ENCODE measurements at regions not wholly inside any gene's neighbourhood (a gene's known extent, or its start where the extent isn't known, plus 50 kb on each side); places are given as distances from the start of the nearest gene placed in this dataset.

- no peak overlapping the region for H3K4me3 ChIP-seq (ENCODE audit: low read depth, low read length)
- TF ChIP-seq, protein P1, sequence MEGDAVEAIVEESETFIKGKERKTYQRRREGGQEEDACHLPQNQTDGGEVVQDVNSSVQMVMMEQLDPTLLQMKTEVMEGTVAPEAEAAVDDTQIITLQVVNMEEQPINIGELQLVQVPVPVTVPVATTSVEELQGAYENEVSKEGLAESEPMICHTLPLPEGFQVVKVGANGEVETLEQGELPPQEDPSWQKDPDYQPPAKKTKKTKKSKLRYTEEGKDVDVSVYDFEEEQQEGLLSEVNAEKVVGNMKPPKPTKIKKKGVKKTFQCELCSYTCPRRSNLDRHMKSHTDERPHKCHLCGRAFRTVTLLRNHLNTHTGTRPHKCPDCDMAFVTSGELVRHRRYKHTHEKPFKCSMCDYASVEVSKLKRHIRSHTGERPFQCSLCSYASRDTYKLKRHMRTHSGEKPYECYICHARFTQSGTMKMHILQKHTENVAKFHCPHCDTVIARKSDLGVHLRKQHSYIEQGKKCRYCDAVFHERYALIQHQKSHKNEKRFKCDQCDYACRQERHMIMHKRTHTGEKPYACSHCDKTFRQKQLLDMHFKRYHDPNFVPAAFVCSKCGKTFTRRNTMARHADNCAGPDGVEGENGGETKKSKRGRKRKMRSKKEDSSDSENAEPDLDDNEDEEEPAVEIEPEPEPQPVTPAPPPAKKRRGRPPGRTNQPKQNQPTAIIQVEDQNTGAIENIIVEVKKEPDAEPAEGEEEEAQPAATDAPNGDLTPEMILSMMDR (IDR thresholded peaks at IDR 0.05; ENCODE audit: borderline replicate concordance, insufficient read depth, low read depth, low read length), result no peak
Measured at GRCh38 chr5:159402311-159402710, 72.0 kb upstream of the IL12B start.

GRCh38 chr5:159402856-159403255 lies 72.6 kb upstream of the IL12B start:
- H3K4me3 ChIP-seq (ENCODE audit: low read depth, low read length), result no peak overlapping the region
- TF ChIP-seq, protein P1 (IDR thresholded peaks at IDR 0.05; ENCODE audit: borderline replicate concordance, insufficient read depth, low read depth, low read length), result no peak

GRCh38 chr5:159403906-159404681 lies 73.8 kb upstream of the IL12B start:
- TF ChIP-seq, protein P1 (IDR thresholded peaks at IDR 0.05; ENCODE audit: borderline replicate concordance, insufficient read depth, low read depth, low read length), result no peak
- H3K4me3 ChIP-seq (ENCODE audit: low read depth, low read length), result no peak overlapping the region

GRCh38 chr5:159405611-159406031 lies 75.3 kb upstream of the IL12B start:
- no peak overlapping the region for H3K4me3 ChIP-seq (ENCODE audit: low read depth, low read length)
- TF ChIP-seq, protein P1 (IDR thresholded peaks at IDR 0.05; ENCODE audit: borderline replicate concordance, insufficient read depth, low read depth, low read length), result no peak

DNA sequence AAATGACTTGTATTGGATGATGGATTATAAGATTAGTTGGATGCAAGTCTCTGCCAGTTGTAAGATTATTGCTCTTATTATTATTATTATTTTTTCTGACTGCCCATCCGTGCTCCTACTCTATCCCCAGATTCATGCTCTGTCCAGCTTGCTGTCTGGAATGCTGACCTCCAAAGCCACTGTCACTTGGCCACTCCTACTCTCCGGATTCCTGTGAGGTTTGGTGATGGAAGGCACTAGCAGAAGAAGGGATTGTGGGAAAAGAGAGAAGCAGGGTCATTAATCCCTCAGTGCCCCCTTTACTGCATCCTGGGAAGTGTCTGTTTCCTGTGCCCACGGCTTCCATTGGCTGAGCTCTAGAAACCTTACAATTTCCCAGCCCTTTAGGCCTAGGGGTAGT lies 76.3 kb upstream of the IL12B start:
- H3K4me3 ChIP-seq (ENCODE audit: low read depth, low read length), result no peak overlapping the region
- TF ChIP-seq, protein P1 (IDR thresholded peaks at IDR 0.05; ENCODE audit: borderline replicate concordance, insufficient read depth, low read depth, low read length), result no peak

DNA sequence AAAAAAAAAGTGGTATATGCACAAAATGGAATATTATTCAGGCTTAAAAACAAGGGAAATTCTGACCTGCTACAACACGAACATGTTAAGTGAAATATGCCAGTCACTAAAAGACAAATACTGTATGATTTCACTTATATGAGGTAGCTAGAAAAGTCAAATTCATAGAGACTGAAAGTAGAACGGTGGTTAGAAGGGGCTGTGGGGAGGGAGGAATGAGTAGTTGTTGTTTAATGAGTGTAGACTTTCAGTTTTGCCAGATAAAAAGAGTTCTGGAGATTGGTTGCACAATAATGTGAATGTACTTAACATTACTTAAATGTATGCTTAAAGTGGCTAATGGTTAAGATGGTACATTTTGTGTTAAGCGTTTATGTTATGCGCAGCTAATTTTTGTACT lies 79.5 kb upstream of the IL12B start:
- H3K4me3 ChIP-seq (ENCODE audit: low read depth, low read length), result no peak overlapping the region
- TF ChIP-seq, protein P1 (IDR thresholded peaks at IDR 0.05; ENCODE audit: borderline replicate concordance, insufficient read depth, low read depth, low read length), result no peak

DNA sequence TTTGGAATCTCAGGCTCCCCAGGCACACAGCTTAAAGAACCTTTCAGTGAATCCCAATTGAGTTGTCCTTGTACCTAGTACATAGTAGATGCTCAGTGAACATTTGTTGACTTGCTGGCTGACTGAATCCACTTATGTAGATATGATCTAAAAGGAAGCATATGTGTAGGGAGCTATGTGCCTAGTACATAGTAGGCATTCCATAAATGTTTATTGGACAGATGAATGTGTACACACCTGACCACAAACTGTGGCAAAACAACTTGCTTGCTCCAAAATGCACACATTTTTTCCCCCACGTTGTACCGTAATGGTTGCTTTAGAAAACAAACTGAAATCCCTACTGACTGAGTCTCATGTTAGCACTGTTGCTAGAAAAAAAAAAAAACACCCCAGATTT lies 80.2 kb upstream of the IL12B start:
- TF ChIP-seq, protein P1 (IDR thresholded peaks at IDR 0.05; ENCODE audit: borderline replicate concordance, insufficient read depth, low read depth, low read length), result no peak
- H3K4me3 ChIP-seq (ENCODE audit: low read depth, low read length), result no peak overlapping the region
